ENCODE measurements at regions not wholly inside any gene's neighbourhood (a gene's known extent, or its start where the extent isn't known, plus 50 kb on each side); places are given as distances from the start of the nearest gene placed in this dataset.

GRCh38 chr5:166282939-166283338 lies 2008.5 kb upstream of the WWC1 start:
- H3K4me1 ChIP-seq (ENCODE audit: control insufficient read depth, extremely low read depth, insufficient read depth, low read length) = no peaks in the 10 kb centered on the region
- dilution Hi-C loops (cut with MboI; ENCODE audit: extremely low pct_ligation_motif_present, low sequenced_read_pairs) (no loop called here), intact Hi-C loops (cut with micrococcal nuclease) (no loop called here)
- BruUV-seq (replicated peaks) = no TSS peak
- POLR2A ChIA-PET = no interaction called here
- H3K4me3 ChIP-seq (replicated peaks in 1 of 3; ENCODE audit: insufficient read depth in 1 of 3, low read depth in 1 of 3, low read length in 3 of 3) = no peak overlapping the region
- H4K20me1 ChIP-seq (replicated peaks; ENCODE audit: control insufficient read depth, extremely low read depth, insufficient read depth, low read length) = no peaks in the 10 kb centered on the region
- H3K9me1 ChIP-seq (replicated peaks; ENCODE audit: control insufficient read depth, extremely low read depth, insufficient read depth, low read length) = no peaks in the 10 kb centered on the region
- no peak for TF ChIP-seq EZH2 (IDR thresholded peaks at IDR 0.05; ENCODE audit: borderline replicate concordance, low read depth, low read length, severe bottlenecking)
- TF ChIP-seq FOS (IDR thresholded peaks at IDR 0.05; ENCODE audit: borderline replicate concordance, insufficient read depth, low read length) = no peak
- TF ChIP-seq MYC (IDR thresholded peaks at IDR 0.05; ENCODE audit: low read depth, low read length) = no peak
- no peaks in the 10 kb centered on the region for H3K36me3 ChIP-seq (ENCODE audit: control insufficient read depth in 2 of 2, extremely low read depth in 1 of 2, insufficient read depth in 2 of 2, low read length in 2 of 2)
- peaks cover 2% of the 10 kb centered on the region for H3K9me3 ChIP-seq (replicated peaks; ENCODE audit: control insufficient read depth, insufficient read depth, low read length)
- FAIRE-seq = no peak
- H3K27ac ChIP-seq (ENCODE audit: insufficient read depth, low read depth, low read length) = no peak overlapping the region
- no peak for DNase-seq (ENCODE audit: low read depth, low spot score)
- H3K9ac ChIP-seq (replicated peaks; ENCODE audit: extremely low read depth, insufficient read depth, low read length) = no peak overlapping the region
- CTCF ChIA-PET = no interaction called here
- no peak overlapping the region for H3K4me2 ChIP-seq (ENCODE audit: insufficient read depth, low read length)
- no peak overlapping the region for H2AFZ ChIP-seq (ENCODE audit: low read depth, low read length)
- H3K27me3 ChIP-seq (ENCODE audit: control insufficient read depth in 2 of 2, insufficient read depth in 2 of 2, low read length in 2 of 2) = no peaks in the 10 kb centered on the region
- H3K79me2 ChIP-seq (ENCODE audit: control insufficient read depth, insufficient read depth, low read length) = no peaks in the 10 kb centered on the region

- Histone ChIP-seq H3K27ac (ENCODE audit: insufficient read depth, low read depth, low read length) (no peak overlapping the region), H3K9ac (replicated peaks; ENCODE audit: extremely low read depth, insufficient read depth, low read length) (no peak overlapping the region), H3K27me3 (ENCODE audit: control insufficient read depth in 2 of 2, insufficient read depth in 2 of 2, low read length in 2 of 2) (no peaks in the 10 kb centered on the region), H3K9me1 (replicated peaks; ENCODE audit: control insufficient read depth, extremely low read depth, insufficient read depth, low read length) (no peaks in the 10 kb centered on the region), H3K4me1 (ENCODE audit: control insufficient read depth, extremely low read depth, insufficient read depth, low read length) (no peaks in the 10 kb centered on the region), H3K9me3 (replicated peaks; ENCODE audit: control insufficient read depth, insufficient read depth, low read length) (peaks cover 2% of the 10 kb centered on the region), H3K4me3 (replicated peaks in 1 of 3; ENCODE audit: insufficient read depth in 1 of 3, low read depth in 1 of 3, low read length in 3 of 3) (no peak overlapping the region), H3K79me2 (ENCODE audit: control insufficient read depth, insufficient read depth, low read length) (no peaks in the 10 kb centered on the region), H4K20me1 (replicated peaks; ENCODE audit: control insufficient read depth, extremely low read depth, insufficient read depth, low read length) (no peaks in the 10 kb centered on the region), H2AFZ (ENCODE audit: low read depth, low read length) (no peak overlapping the region), H3K36me3 (ENCODE audit: control insufficient read depth in 2 of 2, extremely low read depth in 1 of 2, insufficient read depth in 2 of 2, low read length in 2 of 2) (no peaks in the 10 kb centered on the region), H3K4me2 (ENCODE audit: insufficient read depth, low read length) (no peak overlapping the region)
- BruUV-seq (replicated peaks) = no TSS peak
- ChIA-PET CTCF (no interaction called here), POLR2A (no interaction called here)
- FAIRE-seq = no peak
- TF ChIP-seq GATA2 (IDR thresholded peaks at IDR 0.05; ENCODE audit: insufficient read depth, insufficient read length, low read depth, low read length) = no peak
- intact Hi-C loops (cut with micrococcal nuclease) = no loop called here
- DNase-seq (ENCODE audit: low read depth, low spot score) = no peak
- dilution Hi-C loops (cut with MboI; ENCODE audit: extremely low pct_ligation_motif_present, low sequenced_read_pairs) = no loop called here
These were observed 2006.1 kb upstream of the WWC1 start for GRCh38 chr5:166285361-166285760.

Measured in endothelial cell of umbilical vein (primary cell).